ENCODE measurements at regions not wholly inside any gene's neighbourhood (a gene's known extent, or its start where the extent isn't known, plus 50 kb on each side); places are given as distances from the start of the nearest gene placed in this dataset.

GRCh38 chr2:144082327-144082726, 437.6 kb downstream of the ZEB2 start:
- TF ChIP-seq CTCF (IDR thresholded peaks at IDR 0.05; ENCODE audit: low read depth, low read length) = no peak
- no peaks in the 10 kb centered on the region for H3K36me3 ChIP-seq
- no peaks in the 10 kb centered on the region for H3K9me3 ChIP-seq (ENCODE audit: severe bottlenecking)
- no peak overlapping the region for H3K4me3 ChIP-seq (ENCODE audit: low read depth, low read length)
- no peak overlapping the region for H3K27ac ChIP-seq
- H3K27me3 ChIP-seq (ENCODE audit: insufficient read depth, low read depth, severe bottlenecking) = no peaks in the 10 kb centered on the region
- no peak for DNase-seq

- DNase-seq = no peak
Measured at GRCh38 chr2:144081272-144081671, 438.6 kb downstream of the ZEB2 start.

GRCh38 chr2:144079803-144080202, 440.1 kb downstream of the ZEB2 start:
- no peak for DNase-seq
- Histone ChIP-seq H3K4me3 (ENCODE audit: low read depth, low read length) (no peak overlapping the region), H3K27ac (no peak overlapping the region), H3K27me3 (ENCODE audit: insufficient read depth, low read depth, severe bottlenecking) (no peaks in the 10 kb centered on the region), H3K9me3 (ENCODE audit: severe bottlenecking) (no peaks in the 10 kb centered on the region), H3K36me3 (no peaks in the 10 kb centered on the region)
- TF ChIP-seq CTCF (IDR thresholded peaks at IDR 0.05; ENCODE audit: low read depth, low read length) = no peak

More at GRCh38 chr2:144081272-144081671, 438.6 kb downstream of the ZEB2 start:
- no peaks in the 10 kb centered on the region for H3K36me3 ChIP-seq
- no peaks in the 10 kb centered on the region for H3K9me3 ChIP-seq (ENCODE audit: severe bottlenecking)
- no peak overlapping the region for H3K27ac ChIP-seq
- no peak for TF ChIP-seq CTCF (IDR thresholded peaks at IDR 0.05; ENCODE audit: low read depth, low read length)
- H3K27me3 ChIP-seq (ENCODE audit: insufficient read depth, low read depth, severe bottlenecking) = no peaks in the 10 kb centered on the region
- no peak overlapping the region for H3K4me3 ChIP-seq (ENCODE audit: low read depth, low read length)

GRCh38 chr2:144078802-144079724, 440.9 kb downstream of the ZEB2 start:
- Histone ChIP-seq H3K27me3 (ENCODE audit: insufficient read depth, low read depth, severe bottlenecking) (no peaks in the 10 kb centered on the region), H3K4me3 (ENCODE audit: low read depth, low read length) (no peak overlapping the region), H3K27ac (no peak overlapping the region), H3K36me3 (no peaks in the 10 kb centered on the region), H3K9me3 (ENCODE audit: severe bottlenecking) (no peaks in the 10 kb centered on the region)
- no peak for DNase-seq
- TF ChIP-seq CTCF (IDR thresholded peaks at IDR 0.05; ENCODE audit: low read depth, low read length) = no peak

GRCh38 chr2:144078106-144078505, 441.8 kb downstream of the ZEB2 start:
- no peaks in the 10 kb centered on the region for H3K36me3 ChIP-seq
- H3K27me3 ChIP-seq (ENCODE audit: insufficient read depth, low read depth, severe bottlenecking) = no peaks in the 10 kb centered on the region
- TF ChIP-seq CTCF (IDR thresholded peaks at IDR 0.05; ENCODE audit: low read depth, low read length) = no peak
- no peaks in the 10 kb centered on the region for H3K9me3 ChIP-seq (ENCODE audit: severe bottlenecking)
- no peak overlapping the region for H3K4me3 ChIP-seq (ENCODE audit: low read depth, low read length)
- H3K27ac ChIP-seq = no peak overlapping the region
- no peak for DNase-seq

All from WERI-Rb-1 (cell line).